ENCODE measurements at regions not wholly inside any gene's neighbourhood (a gene's known extent, or its start where the extent isn't known, plus 50 kb on each side); places are given as distances from the start of the nearest gene placed in this dataset.

DNA sequence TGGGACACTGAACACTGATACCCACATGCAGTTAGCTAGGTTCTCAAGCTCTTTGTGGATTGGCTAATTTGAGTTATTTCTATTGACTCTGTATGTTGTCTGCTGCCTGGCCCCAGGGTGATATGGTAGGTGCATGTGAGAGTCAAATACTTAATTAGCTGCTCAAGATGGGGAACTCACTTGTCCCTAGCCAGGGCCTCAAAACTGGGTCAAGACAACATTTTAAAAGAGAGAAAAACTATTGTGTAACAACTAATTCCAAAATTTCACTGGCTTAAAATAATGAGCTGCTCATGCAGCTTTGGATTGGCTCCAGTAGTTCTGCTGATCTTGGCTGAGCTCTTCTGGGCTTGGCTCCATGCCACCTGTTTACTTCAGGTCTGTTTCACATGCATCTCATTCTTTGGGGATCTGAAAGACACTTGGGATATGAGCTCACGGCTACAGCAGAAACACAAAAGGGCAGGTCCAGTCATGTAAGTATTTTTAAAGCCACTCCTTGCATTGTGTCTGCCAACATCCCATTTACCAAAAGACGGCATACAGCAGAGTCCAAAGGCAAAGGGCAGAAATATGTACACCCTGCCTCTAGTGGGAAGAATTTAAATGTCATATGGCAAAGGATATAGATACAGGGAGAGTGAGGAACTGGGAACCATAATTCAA, 716.8 kb downstream of the SUCLG1 start:
- RAD21 ChIA-PET (ENCODE audit: unreplicated experiment), result no interaction called here
- no peaks in the 10 kb centered on the region for H3K36me3 ChIP-seq (ENCODE audit: control insufficient read depth in 2 of 2, insufficient read depth in 2 of 2, low read length in 1 of 2)
- no peak overlapping the region for H3K4me2 ChIP-seq (ENCODE audit: control insufficient read depth, insufficient read depth)
- SMC1A ChIA-PET (ENCODE audit: uncharacterized antibody, unreplicated experiment), result no interaction called here
- no peaks in the 10 kb centered on the region for H3K4me1 ChIP-seq (ENCODE audit: control insufficient read depth, insufficient read depth, low read length)
- CTCF ChIA-PET, result no interaction called here
- BruUV-seq (replicated peaks), result no TSS peak
- 0% methylated on average over 2 of the region's 2 CpGs for WGBS (ENCODE audit: insufficient coverage, insufficient replicate concordance, low lambda C conversion rate, missing lambda C conversion rate)
- H3K4me3 ChIP-seq, result no peak overlapping the region
- TF ChIP-seq NFYA (IDR thresholded peaks at IDR 0.05; ENCODE audit: borderline replicate concordance, low read depth, low read length) (no peak), MYB (IDR thresholded peaks at IDR 0.05; ENCODE audit: borderline replicate concordance, low read depth, low read length) (no peak), SUPT20H (IDR thresholded peaks at IDR 0.05; ENCODE audit: borderline replicate concordance, control insufficient read depth, low read depth, low read length) (no peak), STAT1 (conservative IDR thresholded peaks at IDR 0.05) (no peak)
- TF ChIP-seq, protein P1, sequence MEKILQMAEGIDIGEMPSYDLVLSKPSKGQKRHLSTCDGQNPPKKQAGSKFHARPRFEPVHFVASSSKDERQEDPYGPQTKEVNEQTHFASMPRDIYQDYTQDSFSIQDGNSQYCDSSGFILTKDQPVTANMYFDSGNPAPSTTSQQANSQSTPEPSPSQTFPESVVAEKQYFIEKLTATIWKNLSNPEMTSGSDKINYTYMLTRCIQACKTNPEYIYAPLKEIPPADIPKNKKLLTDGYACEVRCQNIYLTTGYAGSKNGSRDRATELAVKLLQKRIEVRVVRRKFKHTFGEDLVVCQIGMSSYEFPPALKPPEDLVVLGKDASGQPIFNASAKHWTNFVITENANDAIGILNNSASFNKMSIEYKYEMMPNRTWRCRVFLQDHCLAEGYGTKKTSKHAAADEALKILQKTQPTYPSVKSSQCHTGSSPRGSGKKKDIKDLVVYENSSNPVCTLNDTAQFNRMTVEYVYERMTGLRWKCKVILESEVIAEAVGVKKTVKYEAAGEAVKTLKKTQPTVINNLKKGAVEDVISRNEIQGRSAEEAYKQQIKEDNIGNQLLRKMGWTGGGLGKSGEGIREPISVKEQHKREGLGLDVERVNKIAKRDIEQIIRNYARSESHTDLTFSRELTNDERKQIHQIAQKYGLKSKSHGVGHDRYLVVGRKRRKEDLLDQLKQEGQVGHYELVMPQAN (conservative IDR thresholded peaks at IDR 0.05), result no peak
- TF ChIP-seq, protein P2, sequence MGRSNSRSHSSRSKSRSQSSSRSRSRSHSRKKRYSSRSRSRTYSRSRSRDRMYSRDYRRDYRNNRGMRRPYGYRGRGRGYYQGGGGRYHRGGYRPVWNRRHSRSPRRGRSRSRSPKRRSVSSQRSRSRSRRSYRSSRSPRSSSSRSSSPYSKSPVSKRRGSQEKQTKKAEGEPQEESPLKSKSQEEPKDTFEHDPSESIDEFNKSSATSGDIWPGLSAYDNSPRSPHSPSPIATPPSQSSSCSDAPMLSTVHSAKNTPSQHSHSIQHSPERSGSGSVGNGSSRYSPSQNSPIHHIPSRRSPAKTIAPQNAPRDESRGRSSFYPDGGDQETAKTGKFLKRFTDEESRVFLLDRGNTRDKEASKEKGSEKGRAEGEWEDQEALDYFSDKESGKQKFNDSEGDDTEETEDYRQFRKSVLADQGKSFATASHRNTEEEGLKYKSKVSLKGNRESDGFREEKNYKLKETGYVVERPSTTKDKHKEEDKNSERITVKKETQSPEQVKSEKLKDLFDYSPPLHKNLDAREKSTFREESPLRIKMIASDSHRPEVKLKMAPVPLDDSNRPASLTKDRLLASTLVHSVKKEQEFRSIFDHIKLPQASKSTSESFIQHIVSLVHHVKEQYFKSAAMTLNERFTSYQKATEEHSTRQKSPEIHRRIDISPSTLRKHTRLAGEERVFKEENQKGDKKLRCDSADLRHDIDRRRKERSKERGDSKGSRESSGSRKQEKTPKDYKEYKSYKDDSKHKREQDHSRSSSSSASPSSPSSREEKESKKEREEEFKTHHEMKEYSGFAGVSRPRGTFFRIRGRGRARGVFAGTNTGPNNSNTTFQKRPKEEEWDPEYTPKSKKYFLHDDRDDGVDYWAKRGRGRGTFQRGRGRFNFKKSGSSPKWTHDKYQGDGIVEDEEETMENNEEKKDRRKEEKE (IDR thresholded peaks at IDR 0.05), result no peak
- TF ChIP-seq, protein P3, sequence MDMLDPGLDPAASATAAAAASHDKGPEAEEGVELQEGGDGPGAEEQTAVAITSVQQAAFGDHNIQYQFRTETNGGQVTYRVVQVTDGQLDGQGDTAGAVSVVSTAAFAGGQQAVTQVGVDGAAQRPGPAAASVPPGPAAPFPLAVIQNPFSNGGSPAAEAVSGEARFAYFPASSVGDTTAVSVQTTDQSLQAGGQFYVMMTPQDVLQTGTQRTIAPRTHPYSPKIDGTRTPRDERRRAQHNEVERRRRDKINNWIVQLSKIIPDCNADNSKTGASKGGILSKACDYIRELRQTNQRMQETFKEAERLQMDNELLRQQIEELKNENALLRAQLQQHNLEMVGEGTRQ (IDR thresholded peaks at IDR 0.05; ENCODE audit: borderline replicate concordance, low read depth, low read length), result no peak
- no peak for DNase-seq (ENCODE audit: low read depth, low spot score)
- POLR2A ChIA-PET, result no interaction called here
- no peaks in the 10 kb centered on the region for H3K27me3 ChIP-seq (replicated peaks in 1 of 2; ENCODE audit: control insufficient read depth in 2 of 2, insufficient read depth in 2 of 2, low read length in 1 of 2)
- in situ Hi-C loops (cut with MboI), result no loop called here
- no peak overlapping the region for H2AFZ ChIP-seq (ENCODE audit: control insufficient read depth, low read depth, low read length)
- H3K9me3 ChIP-seq (replicated peaks; ENCODE audit: control insufficient read depth, insufficient read depth, low read length), result no peaks in the 10 kb centered on the region
- no peak overlapping the region for H3K9ac ChIP-seq (ENCODE audit: control insufficient read depth, insufficient read depth, low read length)
- no peak for FAIRE-seq
- no peak for ATAC-seq
- H3K79me2 ChIP-seq (ENCODE audit: control insufficient read depth, insufficient read depth, low read length), result no peaks in the 10 kb centered on the region
- H4K20me1 ChIP-seq (ENCODE audit: control insufficient read depth, insufficient read depth), result no peaks in the 10 kb centered on the region
- intact Hi-C loops (cut with micrococcal nuclease; ENCODE audit: unreplicated experiment), result no loop called here
- H3K27ac ChIP-seq (ENCODE audit: control insufficient read depth, insufficient read depth), result no peak overlapping the region
